DOHH2 (cell line): ENCODE measurements at regions not wholly inside any gene's neighbourhood (a gene's known extent, or its start where the extent isn't known, plus 50 kb on each side); places are given as distances from the start of the nearest gene placed in this dataset.

ENCODE experiments used
- EZH2phosphoT487 ChIP-seq: fragments of 200-600 bp; sonication (generic); IDR thresholded peaks from 2 replicates; pipeline ENCODE4 v1.6.1; 2017; ENCODE audit warnings: borderline replicate concordance, mild to moderate bottlenecking, antibody characterized with exemption, low read length, moderate library complexity, mixed read lengths
- TF ChIP-seq, protein P1 (sequence below): fragments of 200-600 bp; sonication (generic); IDR thresholded peaks from one replicate; pipeline ENCODE4 v1.5.1; 2014; ENCODE audit warnings: antibody characterized with exemption, mild to moderate bottlenecking, low read depth, low read length; ENCODE audit not compliant: poor library complexity, severe bottlenecking

DNA sequence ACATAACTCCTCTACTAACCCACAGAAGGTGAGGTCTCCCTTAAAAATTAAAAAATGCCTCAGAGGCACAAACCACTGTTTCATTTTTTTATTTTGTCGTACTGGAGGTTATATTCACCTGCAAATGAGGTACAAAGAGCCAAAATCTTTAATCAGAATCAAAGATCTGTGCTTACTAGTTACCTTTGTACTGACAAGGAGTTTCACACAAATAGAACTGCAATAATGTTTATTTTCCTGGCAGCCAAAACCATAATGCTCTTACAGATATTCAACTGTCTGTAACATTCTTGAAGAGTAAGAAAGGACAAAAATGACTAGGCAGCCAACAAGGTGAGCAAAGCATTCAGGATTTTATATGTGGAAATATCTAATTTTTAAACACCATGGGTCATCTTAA is 105.1 kb upstream of the NOL4 start:
- TF ChIP-seq, protein P1, sequence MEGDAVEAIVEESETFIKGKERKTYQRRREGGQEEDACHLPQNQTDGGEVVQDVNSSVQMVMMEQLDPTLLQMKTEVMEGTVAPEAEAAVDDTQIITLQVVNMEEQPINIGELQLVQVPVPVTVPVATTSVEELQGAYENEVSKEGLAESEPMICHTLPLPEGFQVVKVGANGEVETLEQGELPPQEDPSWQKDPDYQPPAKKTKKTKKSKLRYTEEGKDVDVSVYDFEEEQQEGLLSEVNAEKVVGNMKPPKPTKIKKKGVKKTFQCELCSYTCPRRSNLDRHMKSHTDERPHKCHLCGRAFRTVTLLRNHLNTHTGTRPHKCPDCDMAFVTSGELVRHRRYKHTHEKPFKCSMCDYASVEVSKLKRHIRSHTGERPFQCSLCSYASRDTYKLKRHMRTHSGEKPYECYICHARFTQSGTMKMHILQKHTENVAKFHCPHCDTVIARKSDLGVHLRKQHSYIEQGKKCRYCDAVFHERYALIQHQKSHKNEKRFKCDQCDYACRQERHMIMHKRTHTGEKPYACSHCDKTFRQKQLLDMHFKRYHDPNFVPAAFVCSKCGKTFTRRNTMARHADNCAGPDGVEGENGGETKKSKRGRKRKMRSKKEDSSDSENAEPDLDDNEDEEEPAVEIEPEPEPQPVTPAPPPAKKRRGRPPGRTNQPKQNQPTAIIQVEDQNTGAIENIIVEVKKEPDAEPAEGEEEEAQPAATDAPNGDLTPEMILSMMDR: no peak
- TF ChIP-seq EZH2phosphoT487: no peak
